Neural cell (in vitro differentiated cells): ENCODE measurements at regions not wholly inside any gene's neighbourhood (a gene's known extent, or its start where the extent isn't known, plus 50 kb on each side); places are given as distances from the start of the nearest gene placed in this dataset.

Source experiments
- H2AFZ ChIP-seq: fragments of 200-600, 300-800 bp; sonication (generic), shearing (Covaris generic); 2 replicates; pipeline ENCODE4 v1.6.0; 2014; ENCODE audit warnings: low read depth, mild to moderate bottlenecking, antibody characterized with exemption, low read length, moderate library complexity
- H3F3A ChIP-seq: fragments of 200-600 bp; shearing (Covaris generic); 2 replicates; pipeline ENCODE4 v1.6.1; 2016; ENCODE audit warnings: mild to moderate bottlenecking, moderate library complexity, mixed read lengths, antibody characterized with exemption, low read length; ENCODE audit not compliant: insufficient read depth, poor library complexity, severe bottlenecking
- H3K27ac ChIP-seq: fragments of 200-600, 300-800 bp; sonication (generic), shearing (Covaris generic); 2 replicates; pipeline ENCODE4 v1.5.1; 2014; ENCODE audit warnings: mild to moderate bottlenecking, low read length, moderate library complexity
- H3K27me3 ChIP-seq: fragments of 300-800, 200-600 bp; sonication (generic), shearing (Covaris generic); 2 replicates; pipeline ENCODE4 v1.6.0; 2014; ENCODE audit warnings: mild to moderate bottlenecking, low read depth, low read length, moderate library complexity; ENCODE audit not compliant: insufficient read depth
- H3K36me3 ChIP-seq: fragments of 300-800, 200-600 bp; sonication (generic), shearing (Covaris generic); 2 replicates; pipeline ENCODE4 v1.5.1; 2014; ENCODE audit warnings: mild to moderate bottlenecking, antibody characterized with exemption, low read length, moderate library complexity; ENCODE audit not compliant: insufficient read depth
- H3K4me2 ChIP-seq: fragments of 300-800, 200-600 bp; sonication (generic), shearing (Covaris generic); 2 replicates; pipeline ENCODE4 v1.6.0; 2014; ENCODE audit warnings: mild to moderate bottlenecking, low read length
- H3K4me3 ChIP-seq: fragments of 300-800, 200-600 bp; sonication (generic), shearing (Covaris generic); 2 replicates; pipeline ENCODE4 v1.5.1; 2014; ENCODE audit warnings: mild to moderate bottlenecking, low read length, moderate library complexity
- H3K79me2 ChIP-seq: fragments of 200-600 bp; shearing (Covaris generic); replicated peaks from 2 replicates; pipeline ENCODE4 v1.6.0; 2014; ENCODE audit warnings: mild to moderate bottlenecking, low read length, moderate library complexity; ENCODE audit not compliant: insufficient read depth
- H3K9ac ChIP-seq: fragments of 300-800, 200-600 bp; sonication (generic), shearing (Covaris generic); 2 replicates; pipeline ENCODE4 v1.6.1; 2016; ENCODE audit warnings: mild to moderate bottlenecking, low read length, mixed read lengths
- H3K9me2 ChIP-seq: fragments of 200-600 bp; shearing (Covaris generic); 2 replicates; pipeline ENCODE4 v1.6.1; 2016; ENCODE audit warnings: mild to moderate bottlenecking, low read length, mixed read lengths; ENCODE audit not compliant: insufficient read depth
- H3K9me3 ChIP-seq: fragments of 200-600, 300-800 bp; sonication (generic), shearing (Covaris generic); 2 replicates; pipeline ENCODE4 v1.6.1; 2016; ENCODE audit warnings: mild to moderate bottlenecking, mixed run types, low read length, moderate library complexity, mixed read lengths
- H4K20me1 ChIP-seq: fragments of 200-600 bp; shearing (Covaris generic); 2 replicates; pipeline ENCODE4 v1.6.1; 2016; ENCODE audit warnings: mild to moderate bottlenecking, mixed run types; ENCODE audit not compliant: insufficient read depth
- EP300 ChIP-seq: fragments of 450-650 bp; conservative IDR thresholded peaks from 2 replicates; pipeline ENCODE4 v1.6.1; 2014; ENCODE audit warnings: antibody characterized with exemption, mild to moderate bottlenecking, moderate library complexity; ENCODE audit not compliant: poor library complexity, severe bottlenecking
- EZH2 ChIP-seq: fragments of 200-600, 300-800 bp; shearing (Covaris generic), sonication (generic); IDR thresholded peaks from 2 replicates; pipeline ENCODE4 v1.6.1; 2014; ENCODE audit warnings: antibody characterized with exemption, low read length, borderline replicate concordance, mild to moderate bottlenecking; ENCODE audit not compliant: insufficient read depth, poor library complexity, severe bottlenecking
- MXI1 ChIP-seq: fragments of 450-650 bp; conservative IDR thresholded peaks from 2 replicates; pipeline ENCODE4 v1.6.1; 2014; ENCODE audit warnings: antibody characterized with exemption, mild to moderate bottlenecking; ENCODE audit not compliant: poor library complexity, severe bottlenecking
- POLR2AphosphoS5 ChIP-seq: IDR thresholded peaks from 2 replicates; pipeline ENCODE4 v1.6.1; 2012
- RAD21 ChIP-seq: fragments of 450-650 bp; conservative IDR thresholded peaks from 2 replicates; pipeline ENCODE4 v1.6.1; 2014; ENCODE audit warnings: antibody characterized with exemption, mild to moderate bottlenecking, moderate library complexity
- SMC3 ChIP-seq: fragments of 450-650 bp; conservative IDR thresholded peaks from 2 replicates; pipeline ENCODE4 v1.6.1; 2014; ENCODE audit warnings: antibody characterized with exemption, mild to moderate bottlenecking, moderate library complexity; ENCODE audit not compliant: poor library complexity
- TAF1 ChIP-seq: IDR thresholded peaks from 2 replicates; pipeline ENCODE4 v1.6.1; 2012; ENCODE audit warnings: low read depth
- TF ChIP-seq, protein P1 (sequence below): IDR thresholded peaks from 2 replicates; pipeline ENCODE4 v1.6.1; 2012; ENCODE audit warnings: borderline replicate concordance
- TF ChIP-seq, protein P2 (sequence below): fragments of 450-650 bp; IDR thresholded peaks from 2 replicates; pipeline ENCODE4 v1.5.1; 2014; ENCODE audit warnings: antibody characterized with exemption, mild to moderate bottlenecking, moderate library complexity; ENCODE audit not compliant: poor library complexity, severe bottlenecking

DNA sequence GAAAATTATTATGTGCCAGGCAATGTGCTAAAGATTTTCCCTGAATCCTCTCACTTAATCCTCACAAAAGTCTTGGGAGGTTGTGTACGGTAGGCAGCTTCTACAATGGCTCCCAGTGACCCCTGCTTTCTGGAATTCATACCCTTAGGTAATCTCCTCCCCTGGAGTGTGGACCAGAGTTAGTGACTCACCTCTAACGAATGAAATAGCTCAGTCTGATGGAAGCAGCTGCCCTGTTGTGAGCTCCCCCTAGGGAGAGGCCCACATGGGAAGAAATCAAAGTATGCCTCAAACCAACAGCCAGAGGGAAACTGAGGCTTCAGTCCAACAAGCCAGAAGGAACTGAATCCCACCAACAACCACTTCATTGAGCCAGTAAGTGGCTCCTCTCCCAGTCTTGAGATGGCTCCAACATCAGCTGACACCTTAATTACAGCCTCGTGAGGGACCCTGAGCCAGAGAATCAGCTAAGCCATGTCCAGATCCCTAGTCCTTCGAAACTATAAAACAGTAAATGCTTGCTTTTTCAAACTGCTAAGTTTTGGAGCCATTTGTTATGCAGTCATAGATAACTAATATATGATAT, 98.9 kb upstream of the ISX start:
- H3K4me3 ChIP-seq: no peak overlapping the region
- H3K79me2 ChIP-seq: no peaks in the 10 kb centered on the region
- no peaks in the 10 kb centered on the region for H4K20me1 ChIP-seq
- no peaks in the 10 kb centered on the region for H3K9me3 ChIP-seq
- TF ChIP-seq, protein P1, sequence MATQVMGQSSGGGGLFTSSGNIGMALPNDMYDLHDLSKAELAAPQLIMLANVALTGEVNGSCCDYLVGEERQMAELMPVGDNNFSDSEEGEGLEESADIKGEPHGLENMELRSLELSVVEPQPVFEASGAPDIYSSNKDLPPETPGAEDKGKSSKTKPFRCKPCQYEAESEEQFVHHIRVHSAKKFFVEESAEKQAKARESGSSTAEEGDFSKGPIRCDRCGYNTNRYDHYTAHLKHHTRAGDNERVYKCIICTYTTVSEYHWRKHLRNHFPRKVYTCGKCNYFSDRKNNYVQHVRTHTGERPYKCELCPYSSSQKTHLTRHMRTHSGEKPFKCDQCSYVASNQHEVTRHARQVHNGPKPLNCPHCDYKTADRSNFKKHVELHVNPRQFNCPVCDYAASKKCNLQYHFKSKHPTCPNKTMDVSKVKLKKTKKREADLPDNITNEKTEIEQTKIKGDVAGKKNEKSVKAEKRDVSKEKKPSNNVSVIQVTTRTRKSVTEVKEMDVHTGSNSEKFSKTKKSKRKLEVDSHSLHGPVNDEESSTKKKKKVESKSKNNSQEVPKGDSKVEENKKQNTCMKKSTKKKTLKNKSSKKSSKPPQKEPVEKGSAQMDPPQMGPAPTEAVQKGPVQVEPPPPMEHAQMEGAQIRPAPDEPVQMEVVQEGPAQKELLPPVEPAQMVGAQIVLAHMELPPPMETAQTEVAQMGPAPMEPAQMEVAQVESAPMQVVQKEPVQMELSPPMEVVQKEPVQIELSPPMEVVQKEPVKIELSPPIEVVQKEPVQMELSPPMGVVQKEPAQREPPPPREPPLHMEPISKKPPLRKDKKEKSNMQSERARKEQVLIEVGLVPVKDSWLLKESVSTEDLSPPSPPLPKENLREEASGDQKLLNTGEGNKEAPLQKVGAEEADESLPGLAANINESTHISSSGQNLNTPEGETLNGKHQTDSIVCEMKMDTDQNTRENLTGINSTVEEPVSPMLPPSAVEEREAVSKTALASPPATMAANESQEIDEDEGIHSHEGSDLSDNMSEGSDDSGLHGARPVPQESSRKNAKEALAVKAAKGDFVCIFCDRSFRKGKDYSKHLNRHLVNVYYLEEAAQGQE: no peak
- TF ChIP-seq EP300 (no peak), TAF1 (no peak), POLR2AphosphoS5 (no peak), RAD21 (no peak), MXI1 (no peak), EZH2 (no peak)
- TF ChIP-seq, protein P2, sequence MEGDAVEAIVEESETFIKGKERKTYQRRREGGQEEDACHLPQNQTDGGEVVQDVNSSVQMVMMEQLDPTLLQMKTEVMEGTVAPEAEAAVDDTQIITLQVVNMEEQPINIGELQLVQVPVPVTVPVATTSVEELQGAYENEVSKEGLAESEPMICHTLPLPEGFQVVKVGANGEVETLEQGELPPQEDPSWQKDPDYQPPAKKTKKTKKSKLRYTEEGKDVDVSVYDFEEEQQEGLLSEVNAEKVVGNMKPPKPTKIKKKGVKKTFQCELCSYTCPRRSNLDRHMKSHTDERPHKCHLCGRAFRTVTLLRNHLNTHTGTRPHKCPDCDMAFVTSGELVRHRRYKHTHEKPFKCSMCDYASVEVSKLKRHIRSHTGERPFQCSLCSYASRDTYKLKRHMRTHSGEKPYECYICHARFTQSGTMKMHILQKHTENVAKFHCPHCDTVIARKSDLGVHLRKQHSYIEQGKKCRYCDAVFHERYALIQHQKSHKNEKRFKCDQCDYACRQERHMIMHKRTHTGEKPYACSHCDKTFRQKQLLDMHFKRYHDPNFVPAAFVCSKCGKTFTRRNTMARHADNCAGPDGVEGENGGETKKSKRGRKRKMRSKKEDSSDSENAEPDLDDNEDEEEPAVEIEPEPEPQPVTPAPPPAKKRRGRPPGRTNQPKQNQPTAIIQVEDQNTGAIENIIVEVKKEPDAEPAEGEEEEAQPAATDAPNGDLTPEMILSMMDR: no peak
- H3K36me3 ChIP-seq: no peaks in the 10 kb centered on the region
- no peaks in the 10 kb centered on the region for H3K9me2 ChIP-seq
- H3F3A ChIP-seq: no peaks in the 10 kb centered on the region
- no peaks in the 10 kb centered on the region for H3K27me3 ChIP-seq
- H2AFZ ChIP-seq: no peak overlapping the region
- H3K27ac ChIP-seq: no peak overlapping the region
- no peak overlapping the region for H3K9ac ChIP-seq
- H3K4me2 ChIP-seq: no peak overlapping the region

DNA sequence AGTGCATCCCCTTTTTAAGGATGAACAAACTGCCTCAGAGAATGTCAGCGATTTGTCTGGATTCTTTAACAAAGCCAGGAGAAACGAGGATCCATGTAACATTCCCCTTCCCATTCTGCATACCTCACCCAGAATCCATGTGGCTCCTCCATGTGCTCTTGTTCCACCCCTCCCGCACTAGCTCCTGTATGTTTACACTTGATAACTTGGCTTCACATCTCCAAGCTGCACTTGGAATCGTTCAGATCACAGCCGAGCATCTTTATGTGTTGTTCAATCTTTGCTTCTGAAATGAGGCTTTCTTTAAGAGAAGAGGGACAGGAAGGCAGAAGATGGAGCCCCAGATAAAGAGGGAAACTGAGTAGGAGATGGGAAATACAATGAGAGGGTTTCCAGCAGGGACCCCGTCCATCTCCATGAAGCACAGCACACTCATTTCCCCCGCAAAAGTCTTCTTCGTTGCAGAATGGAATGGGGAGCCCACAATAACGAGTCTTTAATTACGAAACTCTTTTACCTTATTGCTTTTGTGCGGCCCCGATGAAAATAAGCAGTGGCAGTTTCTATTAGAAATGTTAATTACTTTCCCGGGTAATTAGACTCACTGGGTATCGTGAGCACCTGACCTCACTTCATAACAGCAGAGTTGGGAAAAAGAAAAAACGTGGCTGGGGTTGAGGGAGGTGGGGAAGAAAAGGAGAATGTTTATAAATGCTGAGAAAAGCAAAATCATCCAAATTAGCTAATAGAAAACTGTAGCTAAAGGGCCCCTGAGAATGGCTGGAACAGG, 96.8 kb upstream of the ISX start:
- no peak for TF ChIP-seq RAD21
- no peak for TF ChIP-seq TAF1
- TF ChIP-seq EP300: no peak
- no peak for TF ChIP-seq SMC3
- TF ChIP-seq, protein P2: no peak
- H3K4me3 ChIP-seq: no peak overlapping the region
- H2AFZ ChIP-seq: no peak overlapping the region

More for the DNA sequence above, 96.8 kb upstream of the ISX start:
- Histone ChIP-seq H3K9ac (no peak overlapping the region), H3K9me2 (no peaks in the 10 kb centered on the region), H3K27ac (no peak overlapping the region), H3K27me3 (no peaks in the 10 kb centered on the region), H3K36me3 (no peaks in the 10 kb centered on the region), H3K79me2 (no peaks in the 10 kb centered on the region), H3K4me2 (no peak overlapping the region), H3F3A (no peaks in the 10 kb centered on the region), H3K9me3 (no peaks in the 10 kb centered on the region), H4K20me1 (no peaks in the 10 kb centered on the region)
